ENCODE measurements at regions not wholly inside any gene's neighbourhood (a gene's known extent, or its start where the extent isn't known, plus 50 kb on each side); places are given as distances from the start of the nearest gene placed in this dataset.

- H3K36me3 Mint-ChIP-seq (ENCODE audit: low read depth): no peaks in the 10 kb centered on the region
These were observed 723.2 kb downstream of the KCNJ2 start for GRCh38 chr17:70892527-70892926.

GRCh38 chr17:70896843-70897242 lies 727.5 kb downstream of the KCNJ2 start:
- H3K9me3 Mint-ChIP-seq: peaks cover 4% of the 10 kb centered on the region
- H3K4me3 Mint-ChIP-seq: no peak overlapping the region
- no peaks in the 10 kb centered on the region for H3K4me1 Mint-ChIP-seq
- ChIA-PET POLR2A (no interaction called here), CTCF (no interaction called here)
- H3K36me3 Mint-ChIP-seq (ENCODE audit: low read depth): no peaks in the 10 kb centered on the region
- DNase-seq: no peak
- no peaks in the 10 kb centered on the region for H3K27me3 Mint-ChIP-seq
- no peak overlapping the region for H3K27ac Mint-ChIP-seq

More at GRCh38 chr17:70892527-70892926, 723.2 kb downstream of the KCNJ2 start:
- no peak for DNase-seq
- H3K9me3 Mint-ChIP-seq: peaks cover 1% of the 10 kb centered on the region
- H3K27ac Mint-ChIP-seq: no peak overlapping the region
- H3K4me1 Mint-ChIP-seq: no peaks in the 10 kb centered on the region
- no peak overlapping the region for H3K4me3 Mint-ChIP-seq
- no peaks in the 10 kb centered on the region for H3K27me3 Mint-ChIP-seq
- POLR2A ChIA-PET: no interaction called here
- CTCF ChIA-PET: no interaction called here

GRCh38 chr17:70897446-70897845 lies 728.1 kb downstream of the KCNJ2 start:
- Mint-ChIP-seq H3K4me1 (no peaks in the 10 kb centered on the region), H3K9me3 (peaks cover 8% of the 10 kb centered on the region), H3K36me3 (ENCODE audit: low read depth) (no peaks in the 10 kb centered on the region), H3K27ac (no peak overlapping the region), H3K4me3 (no peak overlapping the region), H3K27me3 (no peaks in the 10 kb centered on the region)
- CTCF ChIA-PET: no interaction called here
- POLR2A ChIA-PET: no interaction called here
- DNase-seq: no peak

GRCh38 chr17:70901870-70902269 lies 732.5 kb downstream of the KCNJ2 start:
- Mint-ChIP-seq H3K9me3 (peaks cover 9% of the 10 kb centered on the region), H3K27me3 (no peaks in the 10 kb centered on the region), H3K27ac (no peak overlapping the region), H3K4me1 (no peaks in the 10 kb centered on the region), H3K4me3 (no peak overlapping the region), H3K36me3 (ENCODE audit: low read depth) (no peaks in the 10 kb centered on the region)
- no peak for DNase-seq
- ChIA-PET CTCF (no interaction called here), POLR2A (no interaction called here)

GRCh38 chr17:70905796-70906195 lies 736.5 kb downstream of the KCNJ2 start:
- H3K36me3 Mint-ChIP-seq (ENCODE audit: low read depth): no peaks in the 10 kb centered on the region
- no peak overlapping the region for H3K4me3 Mint-ChIP-seq
- CTCF ChIA-PET: no interaction called here
- no peak for DNase-seq
- H3K27ac Mint-ChIP-seq: no peak overlapping the region
- no peaks in the 10 kb centered on the region for H3K27me3 Mint-ChIP-seq
- no peaks in the 10 kb centered on the region for H3K4me1 Mint-ChIP-seq
- H3K9me3 Mint-ChIP-seq: peaks cover 11% of the 10 kb centered on the region
- POLR2A ChIA-PET: no interaction called here

GRCh38 chr17:70906808-70907207 lies 737.5 kb downstream of the KCNJ2 start:
- Mint-ChIP-seq H3K4me1 (no peaks in the 10 kb centered on the region), H3K36me3 (ENCODE audit: low read depth) (no peaks in the 10 kb centered on the region), H3K27ac (no peak overlapping the region), H3K9me3 (peaks cover 10% of the 10 kb centered on the region), H3K27me3 (no peaks in the 10 kb centered on the region), H3K4me3 (no peak overlapping the region)
- POLR2A ChIA-PET: no interaction called here
- DNase-seq: no peak
- CTCF ChIA-PET: no interaction called here

GRCh38 chr17:70912716-70913485 lies 743.6 kb downstream of the KCNJ2 start:
- Mint-ChIP-seq H3K4me1 (no peaks in the 10 kb centered on the region), H3K27ac (no peak overlapping the region), H3K36me3 (ENCODE audit: low read depth) (no peaks in the 10 kb centered on the region), H3K27me3 (no peaks in the 10 kb centered on the region), H3K9me3 (peaks cover 20% of the 10 kb centered on the region), H3K4me3 (no peak overlapping the region)
- ChIA-PET POLR2A (no interaction called here), CTCF (no interaction called here)
- no peak for DNase-seq

GRCh38 chr17:70916469-70916868 lies 747.1 kb downstream of the KCNJ2 start:
- Mint-ChIP-seq H3K27ac (no peak overlapping the region), H3K36me3 (ENCODE audit: low read depth) (no peaks in the 10 kb centered on the region), H3K27me3 (no peaks in the 10 kb centered on the region), H3K4me1 (no peaks in the 10 kb centered on the region), H3K9me3 (peaks cover 22% of the 10 kb centered on the region), H3K4me3 (no peak overlapping the region)
- POLR2A ChIA-PET: no interaction called here
- CTCF ChIA-PET: no interaction called here
- no peak for DNase-seq

- ChIA-PET POLR2A (no interaction called here), CTCF (no interaction called here)
- DNase-seq: no peak
- H3K27me3 Mint-ChIP-seq: no peaks in the 10 kb centered on the region
- H3K4me1 Mint-ChIP-seq: no peaks in the 10 kb centered on the region
- H3K9me3 Mint-ChIP-seq: peaks cover 29% of the 10 kb centered on the region
- no peaks in the 10 kb centered on the region for H3K36me3 Mint-ChIP-seq (ENCODE audit: low read depth)
- no peak overlapping the region for H3K4me3 Mint-ChIP-seq
- H3K27ac Mint-ChIP-seq: no peak overlapping the region
These were observed 749.9 kb downstream of the KCNJ2 start for GRCh38 chr17:70919241-70919640.

- peaks cover 26% of the 10 kb centered on the region for H3K9me3 Mint-ChIP-seq
- no peaks in the 10 kb centered on the region for H3K27me3 Mint-ChIP-seq
- DNase-seq: no peak
- POLR2A ChIA-PET: no interaction called here
- no peak overlapping the region for H3K27ac Mint-ChIP-seq
- CTCF ChIA-PET: no interaction called here
- no peaks in the 10 kb centered on the region for H3K36me3 Mint-ChIP-seq (ENCODE audit: low read depth)
- H3K4me1 Mint-ChIP-seq: no peaks in the 10 kb centered on the region
- H3K4me3 Mint-ChIP-seq: no peak overlapping the region
These were observed 751.1 kb downstream of the KCNJ2 start for GRCh38 chr17:70920416-70920815.

- no peak overlapping the region for H3K4me3 Mint-ChIP-seq
- no peaks in the 10 kb centered on the region for H3K27me3 Mint-ChIP-seq
- H3K27ac Mint-ChIP-seq: no peak overlapping the region
- ChIA-PET POLR2A (no interaction called here), CTCF (no interaction called here)
- no peak for DNase-seq
- peaks cover 15% of the 10 kb centered on the region for H3K9me3 Mint-ChIP-seq
- no peaks in the 10 kb centered on the region for H3K4me1 Mint-ChIP-seq
- no peaks in the 10 kb centered on the region for H3K36me3 Mint-ChIP-seq (ENCODE audit: low read depth)
These were observed 752.9 kb downstream of the KCNJ2 start for GRCh38 chr17:70922268-70922667.

- Mint-ChIP-seq H3K9me3 (peaks cover 7% of the 10 kb centered on the region), H3K36me3 (ENCODE audit: low read depth) (no peaks in the 10 kb centered on the region), H3K4me3 (no peak overlapping the region), H3K4me1 (no peaks in the 10 kb centered on the region), H3K27ac (no peak overlapping the region), H3K27me3 (no peaks in the 10 kb centered on the region)
- POLR2A ChIA-PET: no interaction called here
- no peak for DNase-seq
- CTCF ChIA-PET: no interaction called here
These were observed 755.4 kb downstream of the KCNJ2 start for GRCh38 chr17:70924776-70925175.

- CTCF ChIA-PET: no interaction called here
- H3K27me3 Mint-ChIP-seq: no peaks in the 10 kb centered on the region
- peaks cover 3% of the 10 kb centered on the region for H3K9me3 Mint-ChIP-seq
- H3K36me3 Mint-ChIP-seq (ENCODE audit: low read depth): no peaks in the 10 kb centered on the region
- DNase-seq: no peak
- no peaks in the 10 kb centered on the region for H3K4me1 Mint-ChIP-seq
- H3K27ac Mint-ChIP-seq: no peak overlapping the region
- no peak overlapping the region for H3K4me3 Mint-ChIP-seq
- POLR2A ChIA-PET: no interaction called here
These were observed 759.9 kb downstream of the KCNJ2 start for GRCh38 chr17:70929226-70929625.

- ChIA-PET POLR2A (no interaction called here), CTCF (no interaction called here)
- H3K27ac Mint-ChIP-seq: no peak overlapping the region
- no peak overlapping the region for H3K4me3 Mint-ChIP-seq
- no peaks in the 10 kb centered on the region for H3K27me3 Mint-ChIP-seq
- no peaks in the 10 kb centered on the region for H3K36me3 Mint-ChIP-seq (ENCODE audit: low read depth)
- H3K9me3 Mint-ChIP-seq: peaks cover 5% of the 10 kb centered on the region
- no peak for DNase-seq
- H3K4me1 Mint-ChIP-seq: no peaks in the 10 kb centered on the region
These were observed 764.9 kb downstream of the KCNJ2 start for GRCh38 chr17:70934231-70934630.
